HG02763 (cell line): ENCODE measurements at regions not wholly inside any gene's neighbourhood (a gene's known extent, or its start where the extent isn't known, plus 50 kb on each side); places are given as distances from the start of the nearest gene placed in this dataset.

Experiments used
- ATAC-seq: cut with Tn5 transposase; IDR thresholded peaks from one replicate; pipeline ENCODE4 v1.9.1; 2021; ENCODE audit warnings: mild to moderate bottlenecking, moderate library complexity; ENCODE audit not compliant: unreplicated experiment

- ATAC-seq, result peak; percentile 52
Observed at GRCh38 chr15:38671675-38672254, 107.2 kb upstream of the RASGRP1 start.

GRCh38 chr15:38672273-38672672 is 107.7 kb upstream of the RASGRP1 start:
- ATAC-seq, result no peak

- ATAC-seq, result peak; percentile 40
Observed at GRCh38 chr15:38672814-38673670, 108.4 kb upstream of the RASGRP1 start.

- no peak for ATAC-seq
Observed at GRCh38 chr15:38674448-38674847, 109.8 kb upstream of the RASGRP1 start.

- ATAC-seq, result no peak
Observed at GRCh38 chr15:38678281-38678680, 113.7 kb upstream of the RASGRP1 start.

GRCh38 chr15:38680775-38681174 is 116.2 kb upstream of the RASGRP1 start:
- ATAC-seq, result no peak

- ATAC-seq, result no peak
Observed at GRCh38 chr15:38682363-38682762, 117.7 kb upstream of the RASGRP1 start.

GRCh38 chr15:38682861-38683260 is 118.2 kb upstream of the RASGRP1 start:
- no peak for ATAC-seq

- peak; percentile 73 for ATAC-seq
Observed at GRCh38 chr15:38683382-38684242, 119.0 kb upstream of the RASGRP1 start.

GRCh38 chr15:38684440-38685010 is 119.9 kb upstream of the RASGRP1 start:
- ATAC-seq, result no peak

GRCh38 chr15:38685686-38686339 is 121.2 kb upstream of the RASGRP1 start:
- ATAC-seq, result no peak

GRCh38 chr15:38687340-38687739 is 122.7 kb upstream of the RASGRP1 start:
- no peak for ATAC-seq

- no peak for ATAC-seq
Observed at GRCh38 chr15:38687775-38688495, 123.3 kb upstream of the RASGRP1 start.

- ATAC-seq, result no peak
Observed at GRCh38 chr15:38688761-38689160, 124.1 kb upstream of the RASGRP1 start.

- ATAC-seq, result no peak
Observed at GRCh38 chr15:38689522-38689921, 124.9 kb upstream of the RASGRP1 start.

GRCh38 chr15:38690216-38690615 is 125.6 kb upstream of the RASGRP1 start:
- no peak for ATAC-seq

- peak; percentile 41 for ATAC-seq
Observed at GRCh38 chr15:38690719-38691332, 126.2 kb upstream of the RASGRP1 start.

GRCh38 chr15:38691377-38691776 is 126.8 kb upstream of the RASGRP1 start:
- ATAC-seq, result no peak

GRCh38 chr15:38691965-38692788 is 127.6 kb upstream of the RASGRP1 start:
- ATAC-seq, result no peak
